ENCODE measurements at regions not wholly inside any gene's neighbourhood (a gene's known extent, or its start where the extent isn't known, plus 50 kb on each side); places are given as distances from the start of the nearest gene placed in this dataset.

- ATAC-seq = no peak
- DNase-seq = no peak
- intact Hi-C loops (cut with DNase I, micrococcal nuclease) = no loop called here
These were observed 892.1 kb upstream of the ACVR2A start for GRCh38 chr2:146952696-146953095.

GRCh38 chr2:146950911-146951310 is 893.9 kb upstream of the ACVR2A start:
- intact Hi-C loops (cut with DNase I, micrococcal nuclease) = no loop called here
- no peak for DNase-seq
- no peak for ATAC-seq

GRCh38 chr2:146950361-146950760 is 894.5 kb upstream of the ACVR2A start:
- intact Hi-C loops (cut with DNase I, micrococcal nuclease) = no loop called here
- ATAC-seq = no peak
- no peak for DNase-seq

GRCh38 chr2:146949400-146949799 is 895.4 kb upstream of the ACVR2A start:
- ATAC-seq (no peak), DNase-seq (no peak)
- intact Hi-C loops (cut with DNase I, micrococcal nuclease) = no loop called here

GRCh38 chr2:146944601-146945000 is 900.2 kb upstream of the ACVR2A start:
- no peak for DNase-seq
- no peak for ATAC-seq
- intact Hi-C loops (cut with DNase I, micrococcal nuclease) = no loop called here

GRCh38 chr2:146939991-146940685 is 904.7 kb upstream of the ACVR2A start:
- no peak for ATAC-seq
- no peak for DNase-seq
- intact Hi-C loops (cut with DNase I, micrococcal nuclease) = no loop called here

- intact Hi-C loops (cut with DNase I, micrococcal nuclease) = no loop called here
- DNase-seq (no peak), ATAC-seq (no peak)
These were observed 909.9 kb upstream of the ACVR2A start for GRCh38 chr2:146934921-146935320.

GRCh38 chr2:146931109-146931508 is 913.7 kb upstream of the ACVR2A start:
- ATAC-seq (no peak), DNase-seq (no peak)
- intact Hi-C loops (cut with DNase I, micrococcal nuclease) = no loop called here

GRCh38 chr2:146927080-146927711 is 917.6 kb upstream of the ACVR2A start:
- intact Hi-C loops (cut with DNase I, micrococcal nuclease) = loop anchor here in 1 of 2 donors (10.0 kb wide), 1 partner anchor 988 kb away; no protein-coding TSS in a partner anchor
- DNase-seq = peak; percentile 29 to 46
- peak; percentile 85 for ATAC-seq

- intact Hi-C loops (cut with DNase I, micrococcal nuclease) = no loop called here
- DNase-seq (no peak), ATAC-seq (peak; percentile 56)
These were observed 926.5 kb upstream of the ACVR2A start for GRCh38 chr2:146918280-146918679.

- ATAC-seq (peak; percentile 92), DNase-seq (no peak)
- intact Hi-C loops (cut with DNase I, micrococcal nuclease) = no loop called here
These were observed 927.3 kb upstream of the ACVR2A start for GRCh38 chr2:146917431-146918042.

- ATAC-seq (no peak), DNase-seq (no peak)
- intact Hi-C loops (cut with DNase I, micrococcal nuclease) = no loop called here
These were observed 927.9 kb upstream of the ACVR2A start for GRCh38 chr2:146916914-146917313.

- DNase-seq (no peak), ATAC-seq (no peak)
- intact Hi-C loops (cut with DNase I, micrococcal nuclease) = no loop called here
These were observed 931.4 kb upstream of the ACVR2A start for GRCh38 chr2:146913476-146913875.

- intact Hi-C loops (cut with DNase I, micrococcal nuclease) = no loop called here
These were observed 932.3 kb upstream of the ACVR2A start for GRCh38 chr2:146912536-146912935.

GRCh38 chr2:146908776-146909175 is 936.1 kb upstream of the ACVR2A start:
- intact Hi-C loops (cut with DNase I, micrococcal nuclease) = no loop called here
- DNase-seq = no peak
- no peak for ATAC-seq

More at GRCh38 chr2:146912536-146912935, 932.3 kb upstream of the ACVR2A start:
- ATAC-seq = no peak
- no peak for DNase-seq

GRCh38 chr2:146898083-146898482 is 946.7 kb upstream of the ACVR2A start:
- intact Hi-C loops (cut with DNase I, micrococcal nuclease) = no loop called here
- DNase-seq (no peak), ATAC-seq (no peak)

GRCh38 chr2:146894514-146894913 is 950.3 kb upstream of the ACVR2A start:
- intact Hi-C loops (cut with DNase I, micrococcal nuclease) = no loop called here
- DNase-seq (no peak), ATAC-seq (no peak)

GRCh38 chr2:146893500-146894041 is 951.3 kb upstream of the ACVR2A start:
- DNase-seq (no peak), ATAC-seq (no peak)
- intact Hi-C loops (cut with DNase I, micrococcal nuclease) = no loop called here

GRCh38 chr2:146890491-146890890 is 954.3 kb upstream of the ACVR2A start:
- intact Hi-C loops (cut with DNase I, micrococcal nuclease) = no loop called here
- no peak for ATAC-seq

GRCh38 chr2:146879882-146880281 is 964.9 kb upstream of the ACVR2A start:
- intact Hi-C loops (cut with DNase I, micrococcal nuclease) = no loop called here
- DNase-seq = no peak
- ATAC-seq = no peak

More at GRCh38 chr2:146890491-146890890, 954.3 kb upstream of the ACVR2A start:
- no peak for DNase-seq

Measured in left colon (tissue), 2 donors.